ENCODE measurements at regions not wholly inside any gene's neighbourhood (a gene's known extent, or its start where the extent isn't known, plus 50 kb on each side); places are given as distances from the start of the nearest gene placed in this dataset.

DNA sequence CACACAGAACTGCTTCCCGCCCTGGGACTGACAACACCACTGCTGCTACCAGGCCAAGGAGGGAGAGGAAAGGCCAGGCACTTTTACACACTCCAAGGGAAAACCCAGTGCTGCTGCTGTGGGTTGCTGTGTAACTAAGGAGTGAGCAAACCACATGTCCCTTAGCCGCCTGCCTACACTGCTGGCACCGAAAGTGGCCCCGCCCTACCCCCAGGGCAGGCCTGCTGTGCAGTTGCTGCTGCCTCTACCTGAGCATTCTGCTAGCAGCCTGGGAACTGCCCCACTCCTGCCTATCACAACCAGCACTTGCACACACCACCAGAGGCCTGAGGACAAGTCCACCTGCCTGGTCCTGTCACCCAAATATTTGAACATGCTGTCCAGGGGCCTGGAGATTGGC is 740.9 kb downstream of the DTWD2 start:
- CTCF ChIA-PET: no interaction called here
- H3K36me3 Mint-ChIP-seq (ENCODE audit: insufficient read depth, unreplicated experiment): no peaks in the 10 kb centered on the region
- no peaks in the 10 kb centered on the region for H3K27me3 Mint-ChIP-seq (ENCODE audit: unreplicated experiment)
- TF ChIP-seq, protein P1, sequence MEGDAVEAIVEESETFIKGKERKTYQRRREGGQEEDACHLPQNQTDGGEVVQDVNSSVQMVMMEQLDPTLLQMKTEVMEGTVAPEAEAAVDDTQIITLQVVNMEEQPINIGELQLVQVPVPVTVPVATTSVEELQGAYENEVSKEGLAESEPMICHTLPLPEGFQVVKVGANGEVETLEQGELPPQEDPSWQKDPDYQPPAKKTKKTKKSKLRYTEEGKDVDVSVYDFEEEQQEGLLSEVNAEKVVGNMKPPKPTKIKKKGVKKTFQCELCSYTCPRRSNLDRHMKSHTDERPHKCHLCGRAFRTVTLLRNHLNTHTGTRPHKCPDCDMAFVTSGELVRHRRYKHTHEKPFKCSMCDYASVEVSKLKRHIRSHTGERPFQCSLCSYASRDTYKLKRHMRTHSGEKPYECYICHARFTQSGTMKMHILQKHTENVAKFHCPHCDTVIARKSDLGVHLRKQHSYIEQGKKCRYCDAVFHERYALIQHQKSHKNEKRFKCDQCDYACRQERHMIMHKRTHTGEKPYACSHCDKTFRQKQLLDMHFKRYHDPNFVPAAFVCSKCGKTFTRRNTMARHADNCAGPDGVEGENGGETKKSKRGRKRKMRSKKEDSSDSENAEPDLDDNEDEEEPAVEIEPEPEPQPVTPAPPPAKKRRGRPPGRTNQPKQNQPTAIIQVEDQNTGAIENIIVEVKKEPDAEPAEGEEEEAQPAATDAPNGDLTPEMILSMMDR (IDR thresholded peaks at IDR 0.05; ENCODE audit: unreplicated experiment): no peak
- no peak overlapping the region for H3K27ac Mint-ChIP-seq (ENCODE audit: unreplicated experiment)
- DNase-seq: no peak
- H3K4me1 Mint-ChIP-seq (ENCODE audit: low read depth, unreplicated experiment): no peaks in the 10 kb centered on the region
- peaks cover 16% of the 10 kb centered on the region for H3K9me3 Mint-ChIP-seq (ENCODE audit: low read depth, unreplicated experiment)
- no peak overlapping the region for H3K4me3 Mint-ChIP-seq (ENCODE audit: low read depth, unreplicated experiment)
- intact Hi-C loops (cut with micrococcal nuclease; ENCODE audit: unreplicated experiment): no loop called here
- no TSS peak for BruUV-seq (replicated peaks)

GRCh38 chr5:118243613-118244012 is 744.7 kb downstream of the DTWD2 start:
- BruUV-seq (replicated peaks): no TSS peak
- intact Hi-C loops (cut with micrococcal nuclease; ENCODE audit: unreplicated experiment): no loop called here
- Mint-ChIP-seq H3K27me3 (ENCODE audit: unreplicated experiment) (no peaks in the 10 kb centered on the region), H3K4me3 (ENCODE audit: low read depth, unreplicated experiment) (no peak overlapping the region), H3K9me3 (ENCODE audit: low read depth, unreplicated experiment) (peaks cover 16% of the 10 kb centered on the region), H3K4me1 (ENCODE audit: low read depth, unreplicated experiment) (no peaks in the 10 kb centered on the region), H3K36me3 (ENCODE audit: insufficient read depth, unreplicated experiment) (no peaks in the 10 kb centered on the region), H3K27ac (ENCODE audit: unreplicated experiment) (no peak overlapping the region)
- CTCF ChIA-PET: no interaction called here
- no peak for DNase-seq
- TF ChIP-seq, protein P1 (IDR thresholded peaks at IDR 0.05; ENCODE audit: unreplicated experiment): no peak

DNA sequence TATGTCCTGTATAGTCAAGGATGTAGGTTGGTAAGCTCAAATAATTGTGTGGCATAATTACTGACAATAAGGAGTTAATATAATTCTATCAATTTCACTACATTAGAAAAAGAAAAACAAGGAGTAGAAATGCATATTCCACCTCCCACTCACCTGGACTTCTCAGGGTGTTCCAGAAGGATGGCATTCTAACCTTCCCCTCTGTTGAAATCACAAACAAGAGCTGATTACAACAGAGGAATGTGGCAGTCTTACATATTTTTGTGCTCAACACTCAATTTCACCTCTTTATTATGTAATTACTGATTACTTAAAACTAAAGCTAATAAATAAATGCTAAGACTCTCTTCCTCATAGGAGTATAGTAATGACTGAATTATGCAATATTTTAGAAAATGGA is 745.3 kb downstream of the DTWD2 start:
- Mint-ChIP-seq H3K36me3 (ENCODE audit: insufficient read depth, unreplicated experiment) (no peaks in the 10 kb centered on the region), H3K27me3 (ENCODE audit: unreplicated experiment) (no peaks in the 10 kb centered on the region), H3K4me3 (ENCODE audit: low read depth, unreplicated experiment) (no peak overlapping the region), H3K27ac (ENCODE audit: unreplicated experiment) (no peak overlapping the region), H3K4me1 (ENCODE audit: low read depth, unreplicated experiment) (no peaks in the 10 kb centered on the region), H3K9me3 (ENCODE audit: low read depth, unreplicated experiment) (peaks cover 14% of the 10 kb centered on the region)
- TF ChIP-seq, protein P1 (IDR thresholded peaks at IDR 0.05; ENCODE audit: unreplicated experiment): no peak
- no TSS peak for BruUV-seq (replicated peaks)
- CTCF ChIA-PET: no interaction called here
- intact Hi-C loops (cut with micrococcal nuclease; ENCODE audit: unreplicated experiment): no loop called here
- no peak for DNase-seq

- Mint-ChIP-seq H3K27ac (ENCODE audit: unreplicated experiment) (no peak overlapping the region), H3K9me3 (ENCODE audit: low read depth, unreplicated experiment) (peaks cover 9% of the 10 kb centered on the region), H3K4me1 (ENCODE audit: low read depth, unreplicated experiment) (no peaks in the 10 kb centered on the region), H3K27me3 (ENCODE audit: unreplicated experiment) (no peaks in the 10 kb centered on the region), H3K36me3 (ENCODE audit: insufficient read depth, unreplicated experiment) (no peaks in the 10 kb centered on the region), H3K4me3 (ENCODE audit: low read depth, unreplicated experiment) (no peak overlapping the region)
- intact Hi-C loops (cut with micrococcal nuclease; ENCODE audit: unreplicated experiment): no loop called here
- CTCF ChIA-PET: no interaction called here
- no TSS peak for BruUV-seq (replicated peaks)
- no peak for DNase-seq
- TF ChIP-seq, protein P1 (IDR thresholded peaks at IDR 0.05; ENCODE audit: unreplicated experiment): no peak
Measured at GRCh38 chr5:118236108-118236849, 752.1 kb downstream of the DTWD2 start.
